TTC549 (cell line): ENCODE measurements at regions not wholly inside any gene's neighbourhood (a gene's known extent, or its start where the extent isn't known, plus 50 kb on each side); places are given as distances from the start of the nearest gene placed in this dataset.
"Not testable (repeated sequence)": the region's sequence is repeated elsewhere in the genome, so short reads cannot be mapped to it uniquely, and the experiment has no call there.

ENCODE experiments used
- FAIRE-seq: peaks from 2 replicates; lab custom pipeline; 2012; peaks lifted over from hg19 to GRCh38; lab: Jason Lieb, UNC

DNA sequence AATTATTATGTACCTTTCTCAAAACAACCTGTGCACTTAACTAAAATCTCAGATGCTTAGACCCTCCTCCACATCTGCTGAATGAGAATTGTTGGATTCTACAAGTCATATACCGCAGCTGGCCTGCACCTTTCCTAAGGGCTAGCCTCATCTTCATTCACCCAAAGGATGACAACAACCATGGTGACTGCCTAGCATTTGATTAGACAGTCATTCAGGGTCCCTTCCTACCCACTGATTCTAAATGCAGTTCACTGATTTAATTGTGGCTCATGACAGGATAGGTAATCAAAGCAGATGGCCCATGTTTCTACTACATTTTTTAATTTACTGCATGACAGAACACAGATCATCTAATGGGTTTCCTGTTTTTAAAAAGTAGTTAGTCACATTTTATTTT lies 551.9 kb upstream of the SLC10A2 start:
- FAIRE-seq, result no peak

DNA sequence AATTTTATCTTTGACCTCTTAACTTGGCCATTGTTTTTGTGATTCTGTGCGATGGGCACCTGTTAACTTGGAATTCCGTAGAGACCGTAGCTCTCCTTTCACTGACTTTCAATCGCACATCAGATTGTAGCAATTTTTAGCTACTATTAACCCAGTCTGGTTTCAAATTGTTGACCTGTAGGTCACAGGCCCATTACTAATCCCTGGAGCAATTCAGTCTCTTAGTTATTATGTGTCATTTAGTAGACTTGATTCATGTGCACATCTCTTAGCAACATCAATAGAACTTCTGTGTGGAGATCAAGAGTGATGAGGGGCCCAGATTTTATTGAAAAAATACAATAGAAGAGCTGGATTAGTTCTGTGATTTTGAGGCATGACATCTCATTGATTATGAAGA lies 549.6 kb upstream of the SLC10A2 start:
- FAIRE-seq, result no peak

DNA sequence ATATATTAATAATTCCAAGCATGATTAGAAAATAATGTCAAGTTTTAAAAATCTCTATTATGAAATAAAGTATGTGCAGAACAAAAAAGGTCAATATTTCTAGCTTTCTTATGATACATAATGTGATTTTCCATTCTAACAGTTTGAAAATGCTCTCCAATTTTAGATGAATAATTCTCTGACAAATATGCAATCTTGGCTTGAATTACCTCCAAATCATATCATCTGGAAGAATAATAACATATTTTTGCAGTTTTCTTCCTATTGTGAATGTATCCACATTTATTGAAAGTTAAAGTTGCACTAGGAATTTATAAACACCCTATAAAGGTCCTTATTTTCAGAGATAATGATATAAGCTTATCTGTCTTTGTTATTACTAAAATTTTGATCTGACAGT lies 548.5 kb upstream of the SLC10A2 start:
- FAIRE-seq, result no peak

DNA sequence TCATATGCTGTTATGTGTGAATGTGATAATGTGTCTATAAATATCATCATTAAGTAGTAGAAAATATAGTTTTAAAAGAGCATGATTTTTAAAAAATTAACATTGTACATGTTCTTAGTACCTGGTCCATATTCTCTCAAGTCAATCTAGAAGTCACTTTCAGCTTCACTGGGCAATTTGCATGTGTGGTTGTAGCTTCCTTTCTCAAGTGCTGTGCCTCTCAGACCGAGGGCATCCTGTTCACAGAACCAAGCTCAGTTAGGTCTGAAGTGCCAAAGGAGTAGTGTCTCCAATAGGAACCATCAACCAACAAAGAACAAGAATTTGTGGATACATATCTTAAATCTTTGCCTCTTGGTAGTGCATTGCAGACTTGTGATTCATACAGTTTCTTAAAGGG lies 541.8 kb upstream of the SLC10A2 start:
- no peak for FAIRE-seq

DNA sequence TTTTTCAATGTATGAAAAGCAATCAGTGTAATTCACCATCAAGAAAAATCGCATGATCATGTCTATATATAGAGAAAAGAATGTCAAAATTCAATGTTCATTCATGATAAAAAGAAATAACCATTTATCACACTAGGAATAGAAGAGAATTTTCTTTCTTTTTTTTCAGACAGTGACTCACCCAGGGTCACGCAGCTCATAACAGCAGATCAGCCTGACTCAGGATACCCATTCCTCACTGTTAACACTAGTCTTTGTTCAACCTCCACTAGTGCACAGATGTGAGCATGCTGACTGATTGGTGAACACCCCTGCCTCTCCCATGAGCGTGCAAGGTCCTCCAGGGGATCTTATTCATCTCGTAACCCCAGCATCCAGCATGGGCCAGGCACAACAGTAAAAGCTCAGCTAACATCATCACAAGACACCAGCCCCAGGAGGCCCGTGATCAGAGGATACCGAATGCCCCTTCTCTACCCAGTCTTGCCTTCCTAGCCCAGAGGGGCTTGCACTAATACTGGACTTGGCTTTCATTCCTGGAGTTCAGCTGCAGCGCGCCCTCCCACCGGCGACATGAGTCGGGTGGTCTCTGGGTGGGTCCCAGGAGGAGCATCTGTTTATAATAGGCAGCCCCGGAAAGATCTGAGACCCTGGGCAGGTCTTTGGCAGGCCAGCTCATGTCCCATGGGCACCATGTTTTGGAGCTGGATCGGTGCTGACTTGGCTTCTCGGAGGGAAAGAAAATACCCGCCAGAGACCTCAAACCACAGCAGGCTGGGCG lies 539.5 kb upstream of the SLC10A2 start:
- FAIRE-seq, result no peak

DNA sequence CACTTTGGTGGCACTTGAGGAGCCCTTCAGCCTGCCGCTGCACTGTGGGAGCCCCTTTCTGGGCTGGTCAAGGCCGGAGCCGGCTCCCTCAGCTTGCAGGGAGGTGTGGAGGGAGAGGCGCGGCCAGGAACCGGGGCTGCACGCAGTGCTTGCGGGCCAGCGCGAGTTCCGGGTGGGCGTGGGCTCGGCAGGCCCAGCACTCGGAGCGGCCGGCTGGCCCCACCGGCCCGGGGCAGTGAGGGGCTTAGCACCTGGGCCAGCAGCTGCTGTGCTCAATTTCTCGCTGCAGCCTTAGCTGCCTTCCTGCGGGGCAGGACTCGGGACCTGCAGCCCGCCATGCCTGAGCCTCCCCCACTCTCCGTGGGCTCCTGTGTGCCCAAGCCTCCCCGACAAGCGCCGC lies 533.7 kb upstream of the SLC10A2 start:
- FAIRE-seq, result not testable (repeated sequence)

DNA sequence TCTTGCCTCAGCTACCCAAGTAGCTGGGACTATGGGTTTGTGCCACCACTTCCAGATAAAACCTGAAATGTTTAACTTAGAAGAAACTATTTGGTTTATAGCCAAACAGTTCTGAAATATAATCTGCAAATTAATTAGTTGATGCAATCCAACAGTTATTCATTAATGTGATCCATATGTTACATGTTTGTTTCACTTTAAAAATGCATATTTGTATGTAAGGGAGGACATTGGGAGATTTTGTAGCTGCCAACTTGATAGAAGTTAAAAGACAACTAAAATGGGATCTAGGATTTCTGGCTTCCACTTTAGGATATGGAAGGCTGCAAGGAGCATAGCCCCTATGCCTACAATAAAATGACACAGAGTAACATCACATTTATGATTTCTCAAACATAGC lies 532.5 kb upstream of the SLC10A2 start:
- no peak for FAIRE-seq

DNA sequence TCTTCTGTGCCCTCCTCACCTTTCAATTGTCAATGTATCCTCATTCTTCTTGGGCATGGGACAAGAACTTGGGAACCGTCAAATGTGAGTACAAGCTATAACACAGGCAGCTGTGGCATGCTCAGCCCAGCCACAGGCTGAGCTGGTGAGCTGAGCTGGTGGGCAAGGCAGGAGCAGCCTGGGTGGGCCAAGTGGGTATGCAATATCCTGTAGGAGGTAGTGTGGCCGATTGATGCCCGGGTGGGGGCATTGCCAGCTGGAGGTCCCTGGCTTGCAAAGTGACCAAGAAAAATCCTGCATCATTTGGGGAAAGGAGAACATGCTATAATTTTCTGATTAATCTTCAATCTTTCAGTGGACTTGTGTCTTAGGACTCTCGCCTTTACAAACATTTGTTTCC lies 507.2 kb upstream of the SLC10A2 start:
- no peak for FAIRE-seq

DNA sequence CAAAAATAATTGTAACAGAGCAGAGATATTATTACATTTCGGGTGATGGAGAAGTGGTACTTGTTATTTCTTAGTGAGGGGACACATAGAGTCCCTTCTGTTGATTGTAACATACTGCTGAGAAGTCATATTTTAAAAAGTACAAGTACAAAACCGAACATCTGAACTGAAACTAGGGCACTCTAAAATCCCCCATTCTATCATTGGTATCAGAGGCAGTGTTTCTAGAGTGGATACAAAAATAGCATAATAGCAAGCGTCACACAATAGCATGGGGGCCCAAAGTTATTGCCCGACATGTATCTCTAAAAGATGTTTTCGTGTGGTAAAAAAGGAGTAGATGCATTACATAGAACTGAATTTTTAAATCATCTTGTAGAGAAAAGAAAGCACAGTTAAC lies 502.1 kb upstream of the SLC10A2 start:
- no peak for FAIRE-seq

DNA sequence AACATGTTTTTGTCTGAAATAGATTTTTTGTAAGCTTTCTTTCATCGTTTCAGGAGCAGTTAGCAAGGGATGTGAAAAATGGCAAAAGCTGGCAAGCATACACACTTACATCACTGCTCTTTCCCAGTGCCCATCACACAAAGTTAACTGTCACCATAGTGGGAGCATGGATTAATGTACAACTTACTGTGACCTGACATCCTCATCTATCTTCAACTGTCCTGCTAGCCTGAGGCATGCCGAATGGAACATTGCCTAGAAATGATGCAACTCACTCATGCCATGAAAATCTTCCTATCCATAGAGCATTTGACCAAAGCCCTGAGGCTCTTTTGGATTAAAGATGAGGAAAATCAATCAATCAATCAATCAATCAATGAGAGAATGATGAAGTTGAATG lies 491.7 kb upstream of the SLC10A2 start:
- FAIRE-seq, result no peak

DNA sequence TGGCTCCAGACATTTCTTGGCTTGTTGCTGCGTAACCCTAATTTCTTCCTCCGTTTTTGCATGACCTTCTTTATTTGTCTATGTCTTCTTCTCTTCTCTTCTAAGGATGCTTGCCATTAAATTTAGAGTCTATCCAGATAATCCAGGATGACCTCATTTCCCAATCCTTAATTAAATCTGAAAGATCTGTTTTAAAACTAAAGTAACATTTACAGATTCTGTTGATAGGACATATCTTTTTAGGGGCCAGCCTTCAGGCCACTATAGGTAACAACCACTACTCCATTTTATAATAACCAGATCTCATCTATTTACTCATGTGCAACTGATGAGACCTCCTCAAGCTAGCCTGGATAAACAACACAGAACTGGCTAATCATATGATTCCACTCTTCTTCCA lies 490.5 kb upstream of the SLC10A2 start:
- no peak for FAIRE-seq

DNA sequence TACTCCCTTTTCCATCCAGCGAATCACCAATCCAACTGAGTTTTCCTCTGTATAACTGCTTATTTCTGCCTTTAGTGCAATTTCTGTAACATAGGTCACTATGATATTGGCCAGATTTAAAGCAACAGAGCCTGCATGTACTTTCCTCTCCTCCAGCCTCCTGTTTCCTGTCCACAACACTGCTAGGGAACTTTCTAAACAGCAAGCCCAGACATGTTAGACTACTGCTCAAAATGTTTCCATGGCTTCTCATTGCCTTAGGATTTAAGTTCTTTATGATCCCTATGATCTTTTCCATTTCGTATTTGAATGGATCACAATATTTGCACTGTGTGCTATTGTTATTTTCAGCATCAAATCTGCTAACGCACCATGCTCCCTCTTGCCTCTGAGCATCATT lies 481.7 kb upstream of the SLC10A2 start:
- FAIRE-seq, result no peak

DNA sequence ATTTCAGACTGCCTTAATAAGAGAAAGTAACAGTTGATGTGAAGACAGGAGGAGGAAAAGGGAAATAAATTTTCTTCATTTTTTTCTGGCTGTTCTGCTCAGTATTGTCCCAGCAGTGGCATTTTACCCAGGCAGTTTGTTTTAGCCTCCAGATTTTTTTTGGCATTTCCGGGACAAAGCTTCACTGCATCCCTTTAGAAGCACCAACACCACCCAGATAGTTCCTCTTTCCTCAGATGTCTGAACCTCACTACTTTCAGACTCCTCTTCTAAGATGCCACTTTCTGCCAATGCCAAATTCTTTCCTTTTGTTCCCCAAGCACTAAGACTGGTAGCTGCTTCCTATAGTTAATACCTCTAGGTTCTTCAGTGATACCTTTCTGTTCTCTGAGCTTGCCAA lies 480.1 kb upstream of the SLC10A2 start:
- no peak for FAIRE-seq

DNA sequence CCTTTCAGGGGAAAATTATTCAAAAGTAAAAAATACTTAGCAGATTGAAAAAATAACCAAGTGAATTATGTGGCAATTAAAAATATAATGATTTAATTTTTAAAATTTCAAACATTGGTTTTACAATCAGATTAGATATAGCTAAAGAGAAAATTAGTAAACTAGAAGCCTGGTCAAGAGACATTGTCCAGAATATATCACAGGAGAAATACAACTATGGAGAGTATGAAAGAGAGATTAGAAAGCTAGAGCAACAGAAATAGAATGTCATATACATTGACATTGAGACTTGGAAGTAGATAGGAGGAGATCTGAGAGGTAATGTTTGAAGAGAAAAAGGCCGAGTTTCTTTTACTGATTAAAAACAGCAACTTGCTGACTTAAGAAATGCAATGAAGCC lies 476.4 kb upstream of the SLC10A2 start:
- FAIRE-seq, result no peak

DNA sequence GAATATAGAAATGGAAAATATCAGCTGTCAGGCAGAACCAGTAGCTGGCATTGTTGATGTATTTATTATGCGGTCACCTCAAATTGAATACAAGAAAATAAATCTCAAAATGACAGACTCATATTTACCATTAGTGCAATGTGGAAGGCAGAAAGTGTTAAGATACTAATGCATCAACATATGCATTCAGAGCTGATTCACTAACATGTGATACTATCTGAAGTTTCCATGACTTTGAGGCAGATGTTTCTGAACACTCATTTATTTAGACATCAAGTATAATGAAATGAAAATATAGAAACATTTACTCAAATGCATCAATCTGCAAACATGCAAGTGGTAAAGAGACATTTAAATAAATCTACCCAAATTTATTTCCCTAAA lies 474.2 kb upstream of the SLC10A2 start:
- FAIRE-seq, result no peak

DNA sequence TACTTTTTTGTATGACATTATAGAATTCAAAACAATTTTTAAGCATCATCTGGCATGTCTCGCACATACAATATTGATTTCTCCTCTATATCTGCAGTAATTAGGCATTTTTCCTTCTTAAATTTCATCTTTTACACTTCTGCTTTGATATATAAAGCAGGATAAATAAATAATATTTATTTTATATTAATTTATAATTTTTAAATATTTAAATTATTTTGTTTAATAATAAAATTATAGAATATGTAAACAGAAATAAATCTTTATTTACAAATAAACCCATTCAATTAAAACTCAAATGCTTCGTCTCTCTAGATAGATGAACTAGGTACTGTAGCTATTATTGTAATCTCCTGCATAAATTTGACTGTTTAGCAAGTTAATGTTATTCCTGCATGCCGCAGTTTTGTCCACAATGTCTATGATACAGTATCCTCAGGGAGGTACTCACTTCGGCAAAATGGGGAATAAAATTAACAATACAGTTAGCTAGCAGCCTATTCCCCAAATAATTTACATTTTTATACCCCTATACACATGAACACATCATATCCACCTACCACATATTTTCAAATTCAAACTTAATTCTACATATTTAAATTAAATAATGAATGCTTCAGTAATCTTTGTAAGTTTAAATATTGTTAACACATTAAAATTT lies 473.6 kb upstream of the SLC10A2 start:
- FAIRE-seq, result no peak

DNA sequence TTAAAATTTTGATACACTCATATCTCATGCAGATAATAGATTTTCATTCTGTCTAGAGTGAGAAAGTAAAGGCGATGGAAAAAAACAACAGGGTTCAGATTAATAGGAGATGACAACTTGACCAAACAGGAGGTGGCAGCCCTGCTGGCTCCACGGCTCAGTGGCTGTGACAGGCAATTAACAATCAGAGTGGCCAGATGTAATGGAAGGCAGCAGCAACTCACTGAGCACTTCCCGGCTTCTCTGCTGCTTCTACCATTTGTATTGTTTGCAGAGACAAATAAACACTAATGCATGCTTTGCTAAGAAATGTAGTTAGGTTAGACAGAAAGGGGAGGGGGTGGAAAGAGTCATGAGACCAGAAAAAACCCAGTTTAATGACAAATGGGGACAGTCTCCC lies 473.0 kb upstream of the SLC10A2 start:
- FAIRE-seq, result no peak

DNA sequence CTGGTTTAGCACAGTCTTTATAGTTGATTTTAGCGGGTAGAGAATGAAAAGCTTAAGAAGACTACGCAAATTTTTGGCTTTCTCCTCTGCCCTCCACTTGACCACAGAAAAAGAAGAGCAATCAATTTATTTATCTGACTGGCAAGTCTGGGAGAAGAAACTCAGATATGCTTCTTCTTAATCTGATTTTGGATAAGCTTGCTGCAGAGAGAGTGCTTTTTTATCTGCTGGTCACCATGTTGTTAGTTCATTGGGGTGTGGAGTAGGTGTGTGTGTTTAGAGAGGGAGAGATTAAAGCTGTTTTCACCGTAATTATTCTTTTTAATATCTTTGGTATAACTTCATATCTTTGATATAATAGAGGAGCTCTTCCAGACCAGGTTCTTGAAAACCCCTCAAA lies 471.4 kb upstream of the SLC10A2 start:
- no peak for FAIRE-seq

DNA sequence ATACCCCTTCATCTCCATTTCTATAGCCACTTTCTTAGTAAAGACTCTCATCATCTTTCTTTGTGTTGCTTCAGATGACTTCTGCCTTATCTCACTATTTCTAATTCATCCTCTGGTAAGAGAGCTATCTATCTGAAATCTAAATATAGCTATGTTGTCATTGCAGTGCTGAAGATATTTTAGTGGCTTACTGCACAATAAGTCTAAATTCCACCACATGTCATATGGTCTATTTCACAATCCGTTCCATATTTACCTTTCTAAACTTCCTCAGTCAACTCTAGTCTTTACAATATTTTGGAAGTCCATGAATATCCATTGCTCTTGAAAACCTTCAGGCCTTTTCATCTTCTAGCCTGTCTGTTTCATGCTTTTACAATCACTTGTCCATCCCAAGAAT lies 465.1 kb upstream of the SLC10A2 start:
- no peak for FAIRE-seq

DNA sequence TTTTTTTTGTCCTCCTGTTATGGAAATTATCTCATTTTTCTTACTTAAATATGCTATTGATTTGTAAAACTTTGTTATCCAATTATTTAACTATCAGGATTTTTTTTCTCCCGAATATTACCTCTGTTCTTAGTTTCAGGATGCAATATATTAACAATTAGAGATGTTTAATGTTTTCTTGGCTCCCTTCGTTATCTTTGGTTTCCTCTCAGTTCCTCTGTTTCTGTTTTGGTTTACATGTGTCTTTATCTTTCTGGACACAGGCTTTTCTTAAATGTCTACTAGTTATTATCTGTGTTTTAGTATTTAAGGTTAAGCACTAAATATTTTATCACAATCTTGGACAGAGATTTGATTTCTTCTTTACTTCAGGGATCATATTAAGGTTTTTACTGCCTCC lies 462.2 kb upstream of the SLC10A2 start:
- FAIRE-seq, result no peak

DNA sequence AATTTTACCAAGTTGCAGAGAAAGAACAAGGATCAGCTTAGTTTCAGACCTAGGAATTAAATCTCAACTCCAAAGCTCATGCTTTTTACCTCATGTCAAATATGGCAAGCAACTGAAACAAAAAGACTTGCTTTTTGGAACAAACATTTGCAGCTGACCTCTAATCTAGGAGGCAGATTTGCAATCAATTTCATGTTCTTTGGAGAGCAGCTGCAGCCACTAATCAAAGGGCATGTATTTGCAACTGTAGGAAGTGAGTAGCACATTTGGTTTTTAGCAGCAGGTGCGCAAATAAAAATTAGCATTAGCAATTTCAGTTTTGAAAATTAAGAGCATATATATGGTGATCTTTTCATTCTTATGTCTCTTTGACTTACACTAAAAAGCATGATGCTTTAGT lies 459.3 kb upstream of the SLC10A2 start:
- no peak for FAIRE-seq

DNA sequence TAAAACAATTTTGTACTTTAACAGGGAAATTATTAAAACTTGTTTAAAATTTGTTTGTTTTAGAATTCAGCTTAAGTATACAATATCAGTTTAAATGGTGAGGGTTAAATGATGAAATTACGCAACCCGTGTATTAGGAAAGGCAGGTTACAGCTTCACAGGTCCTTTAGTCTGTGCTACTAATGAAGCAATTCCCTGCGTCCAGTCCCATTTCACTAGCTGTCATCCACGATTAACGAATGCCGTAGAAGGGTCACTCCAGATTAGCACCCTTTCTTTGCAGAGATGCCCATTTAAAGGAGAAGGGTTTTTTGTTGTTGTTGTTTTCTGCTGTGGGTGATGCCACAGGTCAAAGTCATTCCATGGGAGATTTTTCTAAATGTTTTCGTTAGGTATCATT lies 457.6 kb upstream of the SLC10A2 start:
- FAIRE-seq, result no peak

DNA sequence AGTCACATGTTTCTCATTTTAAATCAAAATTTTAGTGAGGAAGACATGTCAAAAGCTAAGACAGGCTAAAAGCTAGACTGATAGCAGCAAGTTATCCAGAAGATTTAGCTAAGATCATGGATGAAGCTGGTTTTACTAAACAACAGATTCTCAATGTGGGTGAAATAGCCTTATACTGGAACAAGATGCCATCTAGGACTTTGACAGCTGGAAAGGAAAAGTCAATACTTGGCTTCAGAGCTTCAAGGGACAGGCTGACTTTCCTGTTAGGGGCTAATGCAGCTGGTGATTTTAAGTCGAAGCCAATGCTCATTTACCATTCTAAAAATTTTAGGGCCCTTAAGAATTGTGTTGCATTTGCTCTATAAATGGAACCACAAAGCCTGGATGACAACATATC lies 455.3 kb upstream of the SLC10A2 start:
- no peak for FAIRE-seq

DNA sequence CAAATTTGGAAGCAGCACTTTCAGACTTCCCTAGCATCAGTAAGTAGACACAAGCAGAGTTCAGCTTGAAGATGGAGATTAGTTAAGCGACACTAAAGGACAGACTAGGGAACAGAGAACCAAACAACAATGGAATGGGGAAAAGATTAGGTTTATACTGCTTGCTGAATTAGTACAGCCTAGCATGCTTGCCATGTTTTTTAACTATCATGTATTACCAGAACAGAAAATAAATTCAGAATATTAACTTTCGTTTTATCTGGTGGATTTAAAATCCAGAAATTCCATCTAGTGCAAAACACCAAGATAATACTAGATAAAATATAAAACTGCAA lies 451.5 kb upstream of the SLC10A2 start:
- FAIRE-seq, result no peak
